Caco-2 (cell line): ENCODE measurements at regions not wholly inside any gene's neighbourhood (a gene's known extent, or its start where the extent isn't known, plus 50 kb on each side); places are given as distances from the start of the nearest gene placed in this dataset.
"Not testable (repeated sequence)": the region's sequence is repeated elsewhere in the genome, so short reads cannot be mapped to it uniquely, and the experiment has no call there.

Experiments
- BruUV-seq: library from RNA; stranded (reverse); fragments of 400-500 nt; replicated peaks from 2 replicates; lab custom pipeline; 2021; lab: Mats Ljungman, UMichigan
- CTCF ChIA-PET: fragments of 300-600 bp; sonication (Branson Sonifier 250); formaldehyde crosslinking; loops from one replicate; lab custom pipeline; 2022; ENCODE audit warnings: antibody characterized with exemption; lab: Charles Lee
- POLR2A ChIA-PET: fragments of 300-600 bp; sonication (Branson Sonifier 250); formaldehyde crosslinking; loops from one replicate; lab custom pipeline; 2022; ENCODE audit warnings: antibody characterized with exemption; lab: Charles Lee
- DNase-seq, 2 experiments: peaks; one replicate each; pipeline versions ENCODE4 v3.0.0 to v3.0.0-alpha.2; 2020 to 2022
- H3K27me3 ChIP-seq: replicated peaks from 2 replicates; pipeline ENCODE4 v1.6.0; 2011; ENCODE audit warnings: low read length; ENCODE audit not compliant: control insufficient read depth, insufficient read depth
- H3K36me3 ChIP-seq: 2 replicates; pipeline ENCODE4 v1.5.1; 2011; ENCODE audit warnings: low read length; ENCODE audit not compliant: control insufficient read depth, insufficient read depth
- H3K4me1 ChIP-seq: fragments of 250-450 bp; sonication (Bioruptor Pico); 2 replicates; pipeline ENCODE4 v1.5.1; 2020; ENCODE audit warnings: mild to moderate bottlenecking
- H3K4me3 ChIP-seq: 2 replicates; pipeline ENCODE4 v1.5.1; 2011; ENCODE audit warnings: low read depth, mild to moderate bottlenecking, control low read depth, low read length
- H3K9me3 ChIP-seq: fragments of 250-450 bp; sonication (Bioruptor Pico); 2 replicates; pipeline ENCODE4 v1.5.1; 2020; ENCODE audit warnings: mild to moderate bottlenecking, moderate library complexity
- H3K27ac Mint-ChIP-seq: one replicate; pipeline ENCODE4 v1.8.0; 2022; ENCODE audit warnings: mixed read lengths; ENCODE audit not compliant: unreplicated experiment
- H3K27me3 Mint-ChIP-seq: one replicate; pipeline ENCODE4 v1.8.0; 2022; ENCODE audit warnings: mixed read lengths; ENCODE audit not compliant: insufficient read depth, unreplicated experiment
- H3K36me3 Mint-ChIP-seq: one replicate; pipeline ENCODE4 v1.8.0; 2022; ENCODE audit warnings: mild to moderate bottlenecking, mixed read lengths; ENCODE audit not compliant: insufficient read depth, unreplicated experiment
- H3K4me1 Mint-ChIP-seq: one replicate; pipeline ENCODE4 v1.8.0; 2022; ENCODE audit warnings: low read depth, mixed read lengths; ENCODE audit not compliant: unreplicated experiment
- H3K4me3 Mint-ChIP-seq: one replicate; pipeline ENCODE4 v1.8.0; 2022; ENCODE audit warnings: mild to moderate bottlenecking, moderate library complexity, mixed read lengths; ENCODE audit not compliant: unreplicated experiment
- H3K9me3 Mint-ChIP-seq: one replicate; pipeline ENCODE4 v1.8.0; 2022; ENCODE audit warnings: mixed read lengths; ENCODE audit not compliant: unreplicated experiment
- intact Hi-C: fragments of 100-400 bp; cut with micrococcal nuclease; formaldehyde crosslinking; loops from one replicate; pipeline ENCODE4 v1.10.0; 2022; ENCODE audit not compliant: unreplicated experiment

- H3K9me3 Mint-ChIP-seq, H3K36me3 ChIP-seq, DNase-seq, H3K4me1 Mint-ChIP-seq, H3K9me3 ChIP-seq, intact Hi-C loops, H3K4me1 ChIP-seq, H3K27me3 Mint-ChIP-seq, H3K27me3 ChIP-seq, H3K36me3 Mint-ChIP-seq: not testable (repeated sequence)
- Mint-ChIP-seq H3K4me3 (peak overlapping the region; percentile 76), H3K27ac (peak overlapping the region; percentile 79)
- CTCF ChIA-PET = interaction anchor here (0.6 to 0.9 kb wide), 3 partner anchors 14 to 947 kb away, joined by 3 to 5 read pairs (median 5); no protein-coding TSS in a partner anchor
- POLR2A ChIA-PET = interaction anchor here (0.6 kb wide), 1 partner anchor 464 kb away, joined by 7 read pairs; no protein-coding TSS in a partner anchor
- TSS peak; percentile 40 for BruUV-seq
- H3K4me3 ChIP-seq = peak overlapping the region; percentile 25
Measured at GRCh38 chr4:3956165-3956867, 190.1 kb downstream of the ADRA2C start.

DNA sequence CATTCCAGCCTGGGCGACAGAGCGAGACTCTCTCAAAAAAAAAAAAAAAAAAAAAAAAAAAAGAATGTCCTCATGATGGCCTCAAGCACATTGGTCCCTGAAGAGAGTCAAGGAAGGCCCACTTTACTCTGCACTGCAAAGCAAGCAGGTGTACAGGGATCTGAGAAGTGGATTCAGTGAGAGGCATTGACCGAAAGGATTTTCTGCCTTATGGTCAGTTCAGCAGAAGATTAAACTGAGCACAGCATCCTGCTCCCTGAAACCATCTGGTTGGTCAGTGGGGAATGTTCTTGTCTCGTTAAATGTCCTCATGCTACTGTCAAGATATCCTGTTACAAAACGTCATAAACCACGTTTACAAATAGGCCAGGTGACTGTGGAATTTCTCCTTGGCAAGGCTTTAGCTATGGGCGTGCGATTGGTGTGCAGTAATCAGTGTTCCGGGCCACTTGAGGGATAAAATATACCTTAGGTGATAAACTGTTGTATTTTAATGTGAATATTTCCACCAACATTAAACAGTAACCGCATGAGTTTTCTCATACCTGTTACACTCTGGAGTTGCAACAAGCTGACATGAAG, 195.0 kb downstream of the ADRA2C start:
- H3K36me3 Mint-ChIP-seq, intact Hi-C loops, BruUV-seq, H3K4me3 Mint-ChIP-seq, DNase-seq, H3K4me1 ChIP-seq, H3K27ac Mint-ChIP-seq, H3K9me3 Mint-ChIP-seq, POLR2A ChIA-PET, H3K9me3 ChIP-seq, H3K36me3 ChIP-seq, H3K4me1 Mint-ChIP-seq, CTCF ChIA-PET, H3K4me3 ChIP-seq, H3K27me3 ChIP-seq, H3K27me3 Mint-ChIP-seq: not testable (repeated sequence)

DNA sequence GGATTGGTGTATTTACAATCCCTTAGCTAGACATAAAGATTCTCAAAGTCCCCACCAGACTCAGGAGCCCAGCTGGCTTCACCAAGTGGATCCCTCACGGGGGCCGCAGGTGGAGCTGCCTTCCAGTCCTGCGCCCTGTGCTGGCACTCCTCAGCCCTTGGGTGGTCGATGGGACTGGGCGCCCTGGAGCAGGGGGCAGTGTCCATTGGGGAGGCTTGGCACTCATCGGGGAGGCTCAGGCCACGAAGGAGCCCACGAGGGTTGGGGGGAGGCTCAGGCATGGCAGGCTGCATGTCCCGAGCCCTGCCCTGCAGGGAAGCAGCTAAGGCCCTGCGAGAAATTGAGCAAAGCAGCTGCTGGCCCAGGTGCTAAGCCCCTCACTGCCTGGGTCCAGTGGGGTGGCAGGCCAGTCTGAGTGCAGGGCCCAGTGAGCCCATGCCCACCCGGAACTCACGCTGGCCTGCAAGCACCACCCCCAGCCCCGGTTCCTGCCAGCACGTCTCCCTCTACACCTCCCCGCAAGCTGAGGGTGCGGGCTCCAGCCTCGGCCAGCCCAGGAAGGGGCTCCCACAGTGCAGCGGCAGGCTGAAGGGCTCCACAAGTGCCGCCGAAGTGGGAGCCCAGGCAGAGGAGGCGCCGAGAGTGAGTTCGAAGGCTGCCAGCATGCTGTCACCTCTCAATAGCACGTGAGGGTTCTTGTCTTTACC, 198.5 kb downstream of the ADRA2C start:
- POLR2A ChIA-PET, H3K36me3 ChIP-seq, H3K27ac Mint-ChIP-seq, H3K4me1 Mint-ChIP-seq, H3K4me3 Mint-ChIP-seq, DNase-seq, H3K36me3 Mint-ChIP-seq, CTCF ChIA-PET, intact Hi-C loops, H3K4me3 ChIP-seq, H3K9me3 Mint-ChIP-seq, H3K27me3 ChIP-seq, BruUV-seq, H3K9me3 ChIP-seq, H3K4me1 ChIP-seq, H3K27me3 Mint-ChIP-seq: not testable (repeated sequence)

- intact Hi-C loops, H3K4me1 ChIP-seq, DNase-seq, H3K9me3 ChIP-seq, H3K27me3 Mint-ChIP-seq, H3K4me1 Mint-ChIP-seq, H3K36me3 Mint-ChIP-seq, H3K27me3 ChIP-seq, H3K36me3 ChIP-seq, H3K9me3 Mint-ChIP-seq, CTCF ChIA-PET, BruUV-seq, H3K4me3 ChIP-seq, POLR2A ChIA-PET, H3K4me3 Mint-ChIP-seq, H3K27ac Mint-ChIP-seq: not testable (repeated sequence)
Measured at GRCh38 chr4:3967204-3967603, 201.0 kb downstream of the ADRA2C start.

DNA sequence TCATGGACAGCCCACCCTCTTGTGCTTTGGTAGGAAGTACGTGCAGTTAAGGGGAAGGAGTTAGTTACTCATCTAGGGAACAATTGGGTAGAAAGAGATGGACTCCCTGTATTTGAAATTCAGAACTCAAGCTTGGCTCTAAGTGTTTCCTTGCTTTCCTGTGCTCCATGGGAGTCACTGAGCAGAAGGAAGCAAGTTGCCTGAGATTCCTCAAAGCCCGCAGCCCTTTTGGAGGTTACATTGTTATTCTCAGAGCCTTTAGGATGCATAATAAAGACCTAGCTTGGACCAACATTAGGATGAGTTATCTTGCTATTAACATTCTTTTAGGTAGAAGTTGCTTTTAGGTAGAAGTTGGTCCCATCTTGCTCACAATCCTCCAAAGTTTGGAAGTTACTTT, 206.4 kb downstream of the ADRA2C start:
- peaks cover 13% of the 10 kb centered on the region for H3K27me3 Mint-ChIP-seq
- POLR2A ChIA-PET = not testable (repeated sequence)

GRCh38 chr4:3973581-3974200, 207.5 kb downstream of the ADRA2C start:
- H3K4me3 Mint-ChIP-seq, H3K9me3 Mint-ChIP-seq, H3K36me3 ChIP-seq, H3K27ac Mint-ChIP-seq, H3K4me1 ChIP-seq, intact Hi-C loops, H3K9me3 ChIP-seq, H3K4me1 Mint-ChIP-seq, DNase-seq, CTCF ChIA-PET, H3K27me3 ChIP-seq, POLR2A ChIA-PET, H3K4me3 ChIP-seq, BruUV-seq, H3K36me3 Mint-ChIP-seq: not testable (repeated sequence)
- peaks cover 13% of the 10 kb centered on the region for H3K27me3 Mint-ChIP-seq

More for the DNA sequence above, 206.4 kb downstream of the ADRA2C start:
- H3K4me3 Mint-ChIP-seq, BruUV-seq, H3K27ac Mint-ChIP-seq, H3K9me3 Mint-ChIP-seq, H3K4me1 Mint-ChIP-seq, H3K36me3 ChIP-seq, H3K36me3 Mint-ChIP-seq, H3K27me3 ChIP-seq, CTCF ChIA-PET, H3K9me3 ChIP-seq, DNase-seq, H3K4me3 ChIP-seq, H3K4me1 ChIP-seq, intact Hi-C loops: not testable (repeated sequence)
